ENCODE measurements at regions not wholly inside any gene's neighbourhood (a gene's known extent, or its start where the extent isn't known, plus 50 kb on each side); places are given as distances from the start of the nearest gene placed in this dataset.

- Histone ChIP-seq H3K27me3 (ENCODE audit: insufficient read depth, low read length, poor library complexity, severe bottlenecking) (no peaks in the 10 kb centered on the region), H3K9me3 (ENCODE audit: low read length) (no peaks in the 10 kb centered on the region), H3K4me3 (ENCODE audit: low read length) (no peak overlapping the region), H3K36me3 (ENCODE audit: insufficient read depth, low read length) (no peaks in the 10 kb centered on the region), H3K27ac (ENCODE audit: low read depth, low read length) (no peak overlapping the region), H3K4me1 (ENCODE audit: insufficient read depth, low read length) (no peaks in the 10 kb centered on the region)
- no peaks in the 10 kb centered on the region for H3K9me3 Mint-ChIP-seq
- POLR2A ChIA-PET = no interaction called here
- peaks cover 0 to 9% of the 10 kb centered on the region in 2 donors for H3K27me3 Mint-ChIP-seq
- CTCF ChIA-PET = no interaction called here
- no peaks in the 10 kb centered on the region for H3K36me3 Mint-ChIP-seq
- DNase-seq = no peak
- no peak overlapping the region for H3K4me3 Mint-ChIP-seq
- no peaks in the 10 kb centered on the region for H3K4me1 Mint-ChIP-seq
- H3K27ac Mint-ChIP-seq = no peak overlapping the region
These were observed 124.9 kb upstream of the HABP2 start for GRCh38 chr10:113427811-113428558.

GRCh38 chr10:113430634-113431397, 122.0 kb upstream of the HABP2 start:
- ChIA-PET CTCF (interaction anchor here (1.4 kb wide), 1 partner anchor 13 kb away, joined by 3 read pairs; no protein-coding TSS in a partner anchor), POLR2A (no interaction called here)
- no peaks in the 10 kb centered on the region for H3K36me3 Mint-ChIP-seq
- H3K27ac Mint-ChIP-seq = no peak overlapping the region
- peaks cover 0 to 2% (median 0%) of the 10 kb centered on the region in 5 donors for H3K9me3 Mint-ChIP-seq
- peaks cover 0 to 8% of the 10 kb centered on the region in 2 donors for H3K27me3 Mint-ChIP-seq
- Histone ChIP-seq H3K4me3 (ENCODE audit: low read length) (no peak overlapping the region), H3K9me3 (ENCODE audit: low read length) (no peaks in the 10 kb centered on the region), H3K27me3 (ENCODE audit: insufficient read depth, low read length, poor library complexity, severe bottlenecking) (no peaks in the 10 kb centered on the region), H3K36me3 (ENCODE audit: insufficient read depth, low read length) (no peaks in the 10 kb centered on the region), H3K27ac (ENCODE audit: low read depth, low read length) (no peak overlapping the region), H3K4me1 (ENCODE audit: insufficient read depth, low read length) (no peaks in the 10 kb centered on the region)
- H3K4me3 Mint-ChIP-seq = no peak overlapping the region
- DNase-seq = no peak
- H3K4me1 Mint-ChIP-seq = no peaks in the 10 kb centered on the region

- Histone ChIP-seq H3K4me3 (ENCODE audit: low read length) (no peak overlapping the region), H3K27me3 (ENCODE audit: insufficient read depth, low read length, poor library complexity, severe bottlenecking) (no peaks in the 10 kb centered on the region), H3K9me3 (ENCODE audit: low read length) (no peaks in the 10 kb centered on the region), H3K36me3 (ENCODE audit: insufficient read depth, low read length) (no peaks in the 10 kb centered on the region), H3K27ac (ENCODE audit: low read depth, low read length) (no peak overlapping the region), H3K4me1 (ENCODE audit: insufficient read depth, low read length) (no peaks in the 10 kb centered on the region)
- H3K4me1 Mint-ChIP-seq = no peaks in the 10 kb centered on the region
- H3K4me3 Mint-ChIP-seq = no peak overlapping the region
- H3K27me3 Mint-ChIP-seq = peaks cover 0 to 8% of the 10 kb centered on the region in 2 donors
- H3K27ac Mint-ChIP-seq = no peak overlapping the region
- no peaks in the 10 kb centered on the region for H3K36me3 Mint-ChIP-seq
- H3K9me3 Mint-ChIP-seq = peaks cover 0 to 2% (median 0%) of the 10 kb centered on the region in 5 donors
- CTCF ChIA-PET = no interaction called here
- POLR2A ChIA-PET = no interaction called here
- DNase-seq = no peak
These were observed 121.3 kb upstream of the HABP2 start for GRCh38 chr10:113431398-113432160.

DNA sequence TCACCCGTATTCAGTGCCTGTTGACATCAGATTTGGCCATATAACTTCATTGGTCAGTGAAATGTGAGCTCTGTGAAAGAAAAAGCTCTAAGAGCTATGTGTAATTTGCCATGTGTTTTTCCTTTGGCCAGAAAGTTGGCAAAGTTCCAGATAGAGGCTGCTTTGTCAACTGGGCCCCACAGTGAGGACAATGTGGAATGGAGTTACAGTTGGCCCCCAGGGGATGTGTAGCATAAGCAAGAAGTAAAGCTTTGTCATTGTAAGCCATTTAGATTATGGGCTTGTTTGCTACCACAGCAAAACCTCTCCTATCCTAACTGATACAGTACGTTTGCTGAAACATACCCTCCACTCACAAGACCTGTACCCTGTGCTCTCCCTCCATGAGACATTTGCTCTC, 119.1 kb upstream of the HABP2 start:
- H3K27me3 ChIP-seq (ENCODE audit: insufficient read depth, low read length, poor library complexity, severe bottlenecking) = no peaks in the 10 kb centered on the region
- Mint-ChIP-seq H3K4me3 (no peak overlapping the region), H3K27me3 (peaks cover 0 to 8% of the 10 kb centered on the region in 2 donors), H3K36me3 (no peaks in the 10 kb centered on the region), H3K9me3 (peaks cover 0 to 2% (median 0%) of the 10 kb centered on the region in 5 donors), H3K27ac (no peak overlapping the region), H3K4me1 (no peaks in the 10 kb centered on the region)
- H3K36me3 ChIP-seq (ENCODE audit: insufficient read depth, low read length) = no peaks in the 10 kb centered on the region
- no peaks in the 10 kb centered on the region for H3K9me3 ChIP-seq (ENCODE audit: low read length)
- CTCF ChIA-PET = no interaction called here
- no peak for DNase-seq
- no peak overlapping the region for H3K27ac ChIP-seq (ENCODE audit: low read depth, low read length)
- POLR2A ChIA-PET = no interaction called here
- no peaks in the 10 kb centered on the region for H3K4me1 ChIP-seq (ENCODE audit: insufficient read depth, low read length)
- no peak overlapping the region for H3K4me3 ChIP-seq (ENCODE audit: low read length)

GRCh38 chr10:113434315-113434714, 118.5 kb upstream of the HABP2 start:
- H3K27ac Mint-ChIP-seq = no peak overlapping the region
- Histone ChIP-seq H3K27me3 (ENCODE audit: insufficient read depth, low read length, poor library complexity, severe bottlenecking) (no peaks in the 10 kb centered on the region), H3K36me3 (ENCODE audit: insufficient read depth, low read length) (no peaks in the 10 kb centered on the region), H3K27ac (ENCODE audit: low read depth, low read length) (no peak overlapping the region), H3K4me1 (ENCODE audit: insufficient read depth, low read length) (no peaks in the 10 kb centered on the region), H3K9me3 (ENCODE audit: low read length) (no peaks in the 10 kb centered on the region), H3K4me3 (ENCODE audit: low read length) (no peak overlapping the region)
- H3K4me1 Mint-ChIP-seq = no peaks in the 10 kb centered on the region
- no peak overlapping the region for H3K4me3 Mint-ChIP-seq
- ChIA-PET POLR2A (no interaction called here), CTCF (interaction anchor here (0.8 kb wide), 1 partner anchor 11 kb away, joined by 3 read pairs; no protein-coding TSS in a partner anchor)
- no peaks in the 10 kb centered on the region for H3K36me3 Mint-ChIP-seq
- H3K9me3 Mint-ChIP-seq = peaks cover 0 to 2% (median 0%) of the 10 kb centered on the region in 5 donors
- DNase-seq = no peak
- H3K27me3 Mint-ChIP-seq = peaks cover 0 to 8% of the 10 kb centered on the region in 2 donors

GRCh38 chr10:113434950-113435349, 117.9 kb upstream of the HABP2 start:
- ChIA-PET POLR2A (no interaction called here), CTCF (interaction anchor here (0.8 kb wide), 1 partner anchor 10 kb away, joined by 3 read pairs; no protein-coding TSS in a partner anchor)
- DNase-seq = no peak
- Histone ChIP-seq H3K27ac (ENCODE audit: low read depth, low read length) (no peak overlapping the region), H3K27me3 (ENCODE audit: insufficient read depth, low read length, poor library complexity, severe bottlenecking) (no peaks in the 10 kb centered on the region), H3K36me3 (ENCODE audit: insufficient read depth, low read length) (no peaks in the 10 kb centered on the region), H3K9me3 (ENCODE audit: low read length) (no peaks in the 10 kb centered on the region), H3K4me3 (ENCODE audit: low read length) (no peak overlapping the region), H3K4me1 (ENCODE audit: insufficient read depth, low read length) (no peaks in the 10 kb centered on the region)
- Mint-ChIP-seq H3K9me3 (peaks cover 0 to 2% (median 0%) of the 10 kb centered on the region in 5 donors), H3K27me3 (peaks cover 0 to 8% of the 10 kb centered on the region in 2 donors), H3K4me1 (no peaks in the 10 kb centered on the region), H3K27ac (no peak overlapping the region), H3K36me3 (no peaks in the 10 kb centered on the region), H3K4me3 (no peak overlapping the region)

DNA sequence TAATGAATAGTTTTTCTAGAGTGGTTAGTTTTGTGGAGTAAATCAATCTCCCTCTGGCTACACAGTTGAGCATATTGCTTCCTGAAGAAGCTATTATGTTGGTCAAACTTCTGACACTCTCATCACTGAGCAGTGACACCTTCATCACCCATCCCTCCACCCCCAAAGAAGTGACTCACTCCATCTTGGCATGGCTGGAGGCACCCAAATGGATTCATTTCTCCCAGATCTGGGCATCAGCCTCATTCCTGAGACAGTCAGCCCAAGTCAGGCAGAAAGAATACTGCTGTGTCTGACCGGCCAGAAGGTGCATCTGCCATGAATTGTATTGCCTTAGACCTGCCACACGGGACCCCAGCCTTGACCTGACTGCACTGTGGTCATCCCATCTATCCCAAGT, 117.0 kb upstream of the HABP2 start:
- POLR2A ChIA-PET = no interaction called here
- Histone ChIP-seq H3K27me3 (ENCODE audit: insufficient read depth, low read length, poor library complexity, severe bottlenecking) (no peaks in the 10 kb centered on the region), H3K4me3 (ENCODE audit: low read length) (no peak overlapping the region), H3K9me3 (ENCODE audit: low read length) (no peaks in the 10 kb centered on the region), H3K27ac (ENCODE audit: low read depth, low read length) (no peak overlapping the region), H3K4me1 (ENCODE audit: insufficient read depth, low read length) (no peaks in the 10 kb centered on the region), H3K36me3 (ENCODE audit: insufficient read depth, low read length) (no peaks in the 10 kb centered on the region)
- peaks cover 0 to 8% of the 10 kb centered on the region in 2 donors for H3K27me3 Mint-ChIP-seq
- CTCF ChIA-PET = no interaction called here
- H3K4me3 Mint-ChIP-seq = no peak overlapping the region
- no peaks in the 10 kb centered on the region for H3K4me1 Mint-ChIP-seq
- no peaks in the 10 kb centered on the region for H3K36me3 Mint-ChIP-seq
- no peak overlapping the region for H3K27ac Mint-ChIP-seq
- DNase-seq = no peak
- peaks cover 0 to 2% (median 0%) of the 10 kb centered on the region in 5 donors for H3K9me3 Mint-ChIP-seq

DNA sequence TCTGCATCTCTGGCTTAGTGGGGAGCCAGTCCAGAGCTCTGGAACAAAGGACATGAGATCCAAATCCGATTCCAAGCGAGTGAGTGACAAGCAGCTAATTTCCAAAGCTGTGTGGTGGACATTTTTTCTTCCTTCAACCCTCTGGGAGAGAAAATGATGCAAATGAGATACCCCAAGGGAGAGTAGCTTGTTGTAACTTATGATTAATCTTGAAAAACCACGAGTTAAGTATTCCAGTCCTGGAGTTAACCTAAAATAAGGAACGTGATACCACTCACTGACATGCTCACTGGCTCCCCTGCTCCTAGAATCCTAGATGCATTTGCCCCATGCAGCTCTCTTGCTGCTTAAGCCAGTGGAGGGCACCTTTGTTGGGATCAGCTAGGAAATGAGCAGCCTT, 116.0 kb upstream of the HABP2 start:
- H3K4me3 ChIP-seq (ENCODE audit: low read length) = no peak overlapping the region
- Mint-ChIP-seq H3K27me3 (peaks cover 2 to 11% of the 10 kb centered on the region in 2 donors), H3K4me1 (no peaks in the 10 kb centered on the region), H3K4me3 (no peak overlapping the region), H3K36me3 (no peaks in the 10 kb centered on the region), H3K27ac (no peak overlapping the region), H3K9me3 (peaks cover 0 to 2% (median 0%) of the 10 kb centered on the region in 5 donors)
- H3K9me3 ChIP-seq (ENCODE audit: low read length) = no peaks in the 10 kb centered on the region
- no peaks in the 10 kb centered on the region for H3K36me3 ChIP-seq (ENCODE audit: insufficient read depth, low read length)
- no peaks in the 10 kb centered on the region for H3K4me1 ChIP-seq (ENCODE audit: insufficient read depth, low read length)
- CTCF ChIA-PET = no interaction called here
- POLR2A ChIA-PET = no interaction called here
- H3K27ac ChIP-seq (ENCODE audit: low read depth, low read length) = no peak overlapping the region
- no peaks in the 10 kb centered on the region for H3K27me3 ChIP-seq (ENCODE audit: insufficient read depth, low read length, poor library complexity, severe bottlenecking)
- DNase-seq = no peak
